T-cell (primary cell): ENCODE measurements at regions not wholly inside any gene's neighbourhood (a gene's known extent, or its start where the extent isn't known, plus 50 kb on each side); places are given as distances from the start of the nearest gene placed in this dataset.
A peak's percentile ranks its signal among the peaks of the same experiment; 100 is the strongest.
"Not testable (repeated sequence)": the region's sequence is repeated elsewhere in the genome, so short reads cannot be mapped to it uniquely, and the experiment has no call there.

Source experiments
- ATAC-seq, 4 experiments: fragments of 200-7000 bp in 3 of 4; fragments of 150-1000 bp in 1 of 4; cut with Tn5 transposase; replicated peaks in 1 of 4; 1 replicate in 3 of 4; 2 replicates in 1 of 4; pipeline ENCODE4 v1.10.0; 2021; ENCODE audit warnings: moderate library complexity in 3 of 4, mild to moderate bottlenecking in 2 of 4, moderate number of reproducible peaks in 1 of 4
- CTCF ChIA-PET, 2 donors: fragments of 300-600 bp; sonication (Branson Sonifier 250); formaldehyde crosslinking; loops; one replicate each; lab custom pipeline; 2022; ENCODE audit warnings: antibody characterized with exemption in 2 of 2; lab: Charles Lee
- POLR2A ChIA-PET, 2 donors: fragments of 300-600 bp; sonication (Branson Sonifier 250); formaldehyde crosslinking; loops; one replicate each; lab custom pipeline; 2022; ENCODE audit warnings: antibody characterized with exemption in 2 of 2; lab: Charles Lee
- DNase-seq, 35 experiments: peaks; one replicate each; pipeline versions ENCODE4 v3.0.0 to v3.0.0-alpha.2; 2013 to 2023
- H3K27ac ChIP-seq: one replicate; pipeline ENCODE4 v1.5.1; 2013; ENCODE audit warnings: low read length
- H3K27me3 ChIP-seq, 2 experiments: replicated peaks in 1 of 2; 1 replicate in 1 of 2; 2 replicates in 1 of 2; pipeline versions ENCODE4 v1.6.1 to v1.7.0; 2013; ENCODE audit warnings: low read length in 1 of 2, mixed read lengths in 1 of 2; ENCODE audit not compliant: control insufficient read depth in 2 of 2, insufficient read depth in 2 of 2; ENCODE audit errors: extremely low read depth in 1 of 2
- H3K36me3 ChIP-seq, 2 donors: 1 replicate in 1 of 2; 2 replicates in 1 of 2; pipeline versions ENCODE4 v1.6.1 to v1.7.0; 2013; ENCODE audit warnings: low read length in 1 of 2; ENCODE audit not compliant: control insufficient read depth in 2 of 2, insufficient read depth in 1 of 2; ENCODE audit errors: extremely low read depth in 1 of 2
- H3K4me1 ChIP-seq, 2 experiments: 1 replicate in 1 of 2; 2 replicates in 1 of 2; pipeline versions ENCODE4 v1.6.1 to v1.7.0; 2013; ENCODE audit warnings: low read length in 2 of 2, mixed read lengths in 1 of 2; ENCODE audit not compliant: insufficient read depth in 2 of 2, control insufficient read depth in 1 of 2; ENCODE audit errors: extremely low read depth in 1 of 2
- H3K4me3 ChIP-seq, 2 donors: 1 replicate in 1 of 2; 2 replicates in 1 of 2; pipeline versions ENCODE4 v1.5.1 to v1.7.0; 2013; ENCODE audit warnings: mild to moderate bottlenecking in 2 of 2, low read length in 1 of 2, moderate library complexity in 1 of 2; ENCODE audit not compliant: control insufficient read depth in 1 of 2; ENCODE audit errors: extremely low read depth in 1 of 2
- H3K9me3 ChIP-seq: 2 replicates; pipeline ENCODE4 v1.7.0; 2013
- H3K27ac Mint-ChIP-seq, 2 donors: one replicate each; pipeline ENCODE4 v1.8.0; 2020 to 2021; ENCODE audit warnings: mild to moderate bottlenecking in 2 of 2, mixed read lengths in 2 of 2
- H3K27me3 Mint-ChIP-seq, 2 donors: one replicate each; pipeline ENCODE4 v1.8.0; 2021 to 2022; ENCODE audit warnings: mixed read lengths in 2 of 2
- H3K36me3 Mint-ChIP-seq: one replicate; pipeline ENCODE4 v1.8.0; 2021; ENCODE audit warnings: mixed read lengths
- H3K4me1 Mint-ChIP-seq, 3 donors: one replicate each; pipeline ENCODE4 v1.8.0; 2020 to 2022; ENCODE audit warnings: mixed read lengths in 3 of 3, mild to moderate bottlenecking in 1 of 3
- H3K4me3 Mint-ChIP-seq, 3 donors: one replicate each; pipeline ENCODE4 v1.8.0; 2020 to 2022; ENCODE audit warnings: mild to moderate bottlenecking in 3 of 3, mixed read lengths in 3 of 3, moderate library complexity in 3 of 3
- H3K9me3 Mint-ChIP-seq, 3 donors: one replicate each; pipeline ENCODE4 v1.8.0; 2020 to 2022; ENCODE audit warnings: mixed read lengths in 3 of 3
- WGBS: methylation state at CpG from one replicate; pipeline ENCODE4 v1.1.5; 2013; ENCODE audit warnings: missing lambda C conversion rate; ENCODE audit not compliant: insufficient coverage; 5-methylcytosine and 5-hydroxymethylcytosine counted together

DNA sequence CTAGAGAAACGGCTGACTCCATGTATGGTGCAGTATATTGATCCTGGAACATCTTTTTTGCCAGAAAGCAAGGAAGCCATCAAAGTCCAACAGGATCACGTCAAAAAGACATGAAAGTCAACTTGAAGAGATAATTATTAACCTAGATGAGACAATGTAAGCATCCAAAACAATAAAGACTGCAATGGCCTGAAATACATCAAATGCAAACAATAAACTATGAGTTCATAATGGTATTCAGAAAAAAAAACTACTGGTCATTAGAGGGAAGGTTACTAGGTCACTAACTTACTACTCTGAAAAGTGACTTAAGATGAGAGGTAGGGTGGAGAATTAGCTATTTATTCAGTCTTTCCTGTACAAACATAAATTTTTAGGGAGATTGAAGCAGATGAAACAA lies 75.3 kb upstream of the OR4F16 start:
- H3K4me3 Mint-ChIP-seq, H3K36me3 ChIP-seq, H3K36me3 Mint-ChIP-seq, H3K4me1 ChIP-seq, DNase-seq, H3K9me3 ChIP-seq, H3K9me3 Mint-ChIP-seq, H3K27ac ChIP-seq, H3K27me3 Mint-ChIP-seq, H3K27ac Mint-ChIP-seq, H3K4me1 Mint-ChIP-seq, CTCF ChIA-PET, H3K27me3 ChIP-seq, POLR2A ChIA-PET, H3K4me3 ChIP-seq, ATAC-seq: not testable (repeated sequence)
- WGBS = no CpG with 5 or more reads among the region's 2 CpGs

DNA sequence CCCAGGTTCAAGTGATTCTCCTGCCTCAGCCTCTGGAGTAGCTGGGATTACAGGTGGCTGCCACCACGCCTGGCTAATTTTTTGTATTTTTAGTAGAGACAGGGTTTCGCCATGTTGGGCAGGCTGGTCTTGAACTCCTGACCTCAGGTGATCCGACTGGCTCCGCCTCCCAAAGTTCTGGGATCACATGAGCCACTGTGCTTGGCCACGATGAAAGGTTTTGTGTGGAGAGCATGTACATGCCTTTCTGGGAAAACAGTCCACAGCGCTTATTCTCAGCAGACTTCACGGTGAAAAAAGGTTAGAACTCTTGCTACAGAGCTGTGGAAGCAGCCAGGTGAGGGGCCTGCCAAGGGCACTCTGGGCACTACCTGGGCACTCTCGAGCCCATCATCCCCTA lies 85.0 kb upstream of the OR4F16 start:
- CTCF ChIA-PET, H3K36me3 ChIP-seq, H3K4me3 ChIP-seq, DNase-seq, POLR2A ChIA-PET, H3K9me3 ChIP-seq, H3K36me3 Mint-ChIP-seq, H3K4me1 ChIP-seq, ATAC-seq, H3K4me1 Mint-ChIP-seq, H3K27ac Mint-ChIP-seq, H3K27me3 ChIP-seq, H3K9me3 Mint-ChIP-seq, H3K27me3 Mint-ChIP-seq, H3K4me3 Mint-ChIP-seq, H3K27ac ChIP-seq: not testable (repeated sequence)
- no CpG with 5 or more reads among the region's 8 CpGs for WGBS

GRCh38 chr1:777480-778180 lies 91.2 kb upstream of the OR4F16 start:
- WGBS = 88% methylated on average over 10 of the region's 23 CpGs
- H3K9me3 Mint-ChIP-seq, H3K9me3 ChIP-seq, H3K36me3 Mint-ChIP-seq, H3K27me3 ChIP-seq, H3K27me3 Mint-ChIP-seq, POLR2A ChIA-PET, ATAC-seq, H3K36me3 ChIP-seq: not testable (repeated sequence)
- H3K4me3 ChIP-seq = peak overlapping the region in 1 of 2 donors; percentile 15
- peak overlapping the region; percentile 82 for H3K27ac ChIP-seq
- H3K27ac Mint-ChIP-seq = peak overlapping the region in 1 of 2 donors; percentile 99
- DNase-seq = peak in 4 of 35 experiments; percentile 1 to 6 (median 4)
- peak overlapping the region; percentile 87 to 93 (median 93) for H3K4me3 Mint-ChIP-seq
- CTCF ChIA-PET = interaction anchor here in 1 of 2 donors (1.9 kb wide), 1 partner anchor 92 kb away, joined by 5 read pairs; no protein-coding TSS in a partner anchor
- peaks cover 11 to 12% (median 11%) of the 10 kb centered on the region in 3 donors for H3K4me1 Mint-ChIP-seq
- H3K4me1 ChIP-seq = peaks cover 0 to 14% of the 10 kb centered on the region in 2 experiments

DNA sequence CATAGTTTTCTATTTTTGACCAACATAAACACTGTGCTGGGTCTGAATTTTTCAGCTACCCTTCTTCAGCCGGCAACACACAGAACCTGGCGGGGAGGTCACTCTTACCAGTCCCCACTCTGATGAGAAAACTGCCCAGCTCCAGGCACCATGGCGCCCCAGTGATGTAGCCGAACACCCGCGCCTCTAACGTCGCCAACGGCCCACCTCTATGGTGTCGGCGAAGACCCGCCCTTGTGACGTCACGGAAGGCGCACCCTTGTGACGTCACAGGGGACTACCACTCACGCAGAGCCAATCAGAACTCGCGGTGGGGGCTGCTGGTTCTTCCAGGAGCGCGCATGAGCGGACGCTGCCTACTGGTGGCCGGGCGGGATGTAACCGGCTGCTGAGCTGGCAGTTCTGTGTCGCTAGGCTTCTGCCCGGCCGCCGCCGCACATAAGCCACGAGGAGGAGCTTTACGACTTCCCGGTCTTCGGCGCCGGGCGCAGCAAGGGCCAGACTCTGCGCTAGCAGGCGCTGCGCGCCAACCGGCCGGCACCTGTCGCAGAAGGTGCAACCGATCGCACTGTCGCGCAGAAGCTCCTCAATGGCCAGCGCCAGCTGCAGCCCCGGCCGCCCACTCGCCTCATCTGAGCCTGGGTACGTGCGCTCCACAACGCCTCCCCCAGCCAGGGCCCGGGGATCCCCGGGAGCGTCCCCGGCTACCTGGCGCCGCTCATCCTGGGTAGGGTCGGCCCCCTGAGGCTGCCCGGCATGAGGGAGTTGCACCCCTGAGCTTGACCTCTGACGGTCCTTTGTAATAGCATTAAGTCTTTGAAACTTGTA lies 92.2 kb upstream of the OR4F16 start:
- peak overlapping the region; percentile 65 to 67 for H3K4me3 ChIP-seq
- not testable (repeated sequence) for H3K9me3 ChIP-seq, H3K27me3 Mint-ChIP-seq, H3K36me3 ChIP-seq, H3K9me3 Mint-ChIP-seq, H3K27me3 ChIP-seq, H3K36me3 Mint-ChIP-seq
- ChIA-PET CTCF (interaction anchor here in 1 of 2 donors (1.9 kb wide), 1 partner anchor 91 kb away, joined by 5 read pairs; no protein-coding TSS in a partner anchor), POLR2A (interaction anchor here in 1 of 2 donors (0.6 kb wide), 1 partner anchor 181 kb away, joined by 5 read pairs; the partner anchor contains the start of gene NOC2L)
- peak overlapping the region; percentile 82 for H3K27ac ChIP-seq
- 0% methylated on average over 43 of the region's 65 CpGs for WGBS
- H3K4me1 ChIP-seq = peaks cover 0 to 14% of the 10 kb centered on the region in 2 experiments
- DNase-seq (peak; percentile 96 to 100 (median 99)), ATAC-seq (peak; percentile 97 to 100 (median 100))
- Mint-ChIP-seq H3K4me1 (peaks cover 11 to 12% (median 11%) of the 10 kb centered on the region in 3 donors), H3K27ac (peak overlapping the region; percentile 97 to 99), H3K4me3 (peak overlapping the region; percentile 87 to 93 (median 93))

DNA sequence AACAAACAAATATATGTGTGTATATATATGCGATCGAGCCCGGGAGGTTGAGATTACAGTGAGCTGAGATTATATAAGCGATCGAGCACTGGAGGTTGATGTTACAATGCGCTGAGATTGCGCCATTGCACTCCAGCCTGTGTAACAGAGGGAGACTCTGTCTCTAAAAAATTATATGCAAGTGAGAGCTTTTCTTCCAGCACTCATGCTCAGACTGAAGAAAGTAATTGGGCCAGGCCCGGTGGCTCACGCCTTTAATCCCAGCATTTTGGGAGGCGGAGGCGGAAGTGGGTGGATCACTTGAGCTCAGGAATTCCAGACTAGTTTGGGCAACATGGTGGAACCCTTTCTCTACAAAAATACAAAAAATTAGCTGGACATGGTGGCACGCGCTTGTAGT lies 93.2 kb upstream of the OR4F16 start:
- 87% methylated on average over 3 of the region's 13 CpGs for WGBS
- H3K4me3 ChIP-seq, H3K36me3 ChIP-seq, H3K36me3 Mint-ChIP-seq, H3K9me3 ChIP-seq, H3K9me3 Mint-ChIP-seq, H3K27me3 Mint-ChIP-seq, H3K27ac ChIP-seq, H3K27me3 ChIP-seq, POLR2A ChIA-PET, ATAC-seq, H3K27ac Mint-ChIP-seq: not testable (repeated sequence)
- peaks cover 11 to 12% (median 11%) of the 10 kb centered on the region in 3 donors for H3K4me1 Mint-ChIP-seq
- CTCF ChIA-PET = interaction anchor here in 1 of 2 donors (1.9 kb wide), 1 partner anchor 90 kb away, joined by 5 read pairs; no protein-coding TSS in a partner anchor
- H3K4me1 ChIP-seq = peaks cover 0 to 14% of the 10 kb centered on the region in 2 experiments
- H3K4me3 Mint-ChIP-seq = peak overlapping the region; percentile 87 to 93 (median 93)
- DNase-seq = peak in 4 of 35 experiments; percentile 1 to 18 (median 4)

- ATAC-seq = no peak
- WGBS = 98% methylated on average over 13 of the region's 13 CpGs
- Mint-ChIP-seq H3K4me1 (no peaks in the 10 kb centered on the region), H3K27ac (no peak overlapping the region), H3K27me3 (no peaks in the 10 kb centered on the region), H3K4me3 (no peak overlapping the region), H3K36me3 (peaks cover 4% of the 10 kb centered on the region), H3K9me3 (no peaks in the 10 kb centered on the region)
- Histone ChIP-seq H3K9me3 (no peaks in the 10 kb centered on the region), H3K4me1 (no peaks in the 10 kb centered on the region), H3K4me3 (no peak overlapping the region), H3K27ac (no peak overlapping the region), H3K27me3 (no peaks in the 10 kb centered on the region), H3K36me3 (no peaks in the 10 kb centered on the region)
- POLR2A ChIA-PET = no interaction called here
- CTCF ChIA-PET = no interaction called here
- DNase-seq = no peak
These were observed 102.4 kb upstream of the OR4F16 start for GRCh38 chr1:788835-789234.
